Fibroblast of lung (primary cell): ENCODE measurements at regions not wholly inside any gene's neighbourhood (a gene's known extent, or its start where the extent isn't known, plus 50 kb on each side); places are given as distances from the start of the nearest gene placed in this dataset.

ENCODE experiments used
- DNase-seq, 2 donors: peaks; one replicate each; pipeline versions ENCODE4 v3.0.0 to v3.0.0-alpha.2; 2010; ENCODE audit warnings: low read depth in 2 of 2
- H2AFZ ChIP-seq: 2 replicates; pipeline ENCODE4 v1.5.1; 2012; ENCODE audit warnings: low read length, control low read depth, inconsistent platforms
- H3K27ac ChIP-seq: 2 replicates; pipeline ENCODE4 v1.5.1; 2011; ENCODE audit warnings: low read length, control low read depth; ENCODE audit not compliant: insufficient read depth
- H3K27me3 ChIP-seq: 2 replicates; pipeline ENCODE4 v1.5.1; 2011; ENCODE audit warnings: mild to moderate bottlenecking, low read length; ENCODE audit not compliant: control insufficient read depth, insufficient read depth
- H3K36me3 ChIP-seq: 2 replicates; pipeline ENCODE4 v1.5.1; 2011; ENCODE audit warnings: low read length; ENCODE audit not compliant: control insufficient read depth, insufficient read depth
- H3K4me1 ChIP-seq: 2 replicates; pipeline ENCODE4 v1.5.1; 2011; ENCODE audit warnings: low read length; ENCODE audit not compliant: control insufficient read depth, insufficient read depth; ENCODE audit errors: extremely low read depth
- H3K4me2 ChIP-seq: 2 replicates; pipeline ENCODE4 v1.5.1; 2011; ENCODE audit warnings: low read length, control low read depth; ENCODE audit not compliant: insufficient read depth; ENCODE audit errors: extremely low read depth
- H3K4me3 ChIP-seq, 4 experiments: fragments of 200-600 bp in 1 of 4; sonication (generic) in 1 of 4; replicated peaks in 1 of 4; 2 replicates each; pipeline ENCODE4 v1.5.1; 2011 to 2016; ENCODE audit warnings: low read length in 4 of 4, low read depth in 3 of 4, mild to moderate bottlenecking in 3 of 4, control low read depth in 2 of 4, inconsistent platforms in 1 of 4, mixed read lengths in 1 of 4; ENCODE audit not compliant: insufficient read depth in 1 of 4; ENCODE audit errors: control extremely low read depth in 1 of 4
- H3K79me2 ChIP-seq: 2 replicates; pipeline ENCODE4 v1.5.1; 2012; ENCODE audit warnings: mild to moderate bottlenecking, low read length, inconsistent platforms; ENCODE audit not compliant: control insufficient read depth, insufficient read depth
- H3K9ac ChIP-seq: 2 replicates; pipeline ENCODE4 v1.5.1; 2011; ENCODE audit warnings: mild to moderate bottlenecking, low read length, control low read depth; ENCODE audit not compliant: insufficient read depth
- H3K9me3 ChIP-seq: 2 replicates; pipeline ENCODE4 v1.5.1; 2012; ENCODE audit warnings: low read depth, low read length; ENCODE audit not compliant: control insufficient read depth, insufficient read depth
- H4K20me1 ChIP-seq: 2 replicates; pipeline ENCODE4 v1.5.1; 2011; ENCODE audit warnings: low read length; ENCODE audit not compliant: control insufficient read depth, insufficient read depth; ENCODE audit errors: extremely low read depth
- CTCF ChIP-seq, 2 donors: IDR thresholded peaks in 1 of 2; conservative IDR thresholded peaks in 1 of 2; 1 replicate in 1 of 2; 2 replicates in 1 of 2; pipeline ENCODE4 v1.5.1; 2011 to 2012; ENCODE audit warnings: low read length in 2 of 2, control low read depth in 1 of 2, inconsistent platforms in 1 of 2, low read depth in 1 of 2, mild to moderate bottlenecking in 1 of 2
- EZH2 ChIP-seq: IDR thresholded peaks from 2 replicates; pipeline ENCODE4 v1.5.1; 2012; ENCODE audit warnings: low read length, control low read depth, mild to moderate bottlenecking; ENCODE audit errors: missing control alignments

GRCh38 chr20:39944861-39945260 lies 744.2 kb downstream of the MAFB start:
- Histone ChIP-seq H3K9ac (no peak overlapping the region), H3K79me2 (no peaks in the 10 kb centered on the region), H4K20me1 (no peaks in the 10 kb centered on the region), H3K36me3 (no peaks in the 10 kb centered on the region), H2AFZ (no peak overlapping the region), H3K4me1 (no peaks in the 10 kb centered on the region), H3K9me3 (no peaks in the 10 kb centered on the region), H3K27ac (no peak overlapping the region), H3K4me3 (no peak overlapping the region), H3K4me2 (no peak overlapping the region), H3K27me3 (no peaks in the 10 kb centered on the region)
- TF ChIP-seq EZH2 (no peak), CTCF (conservative IDR thresholded peaks at IDR 0.05 in 1 of 2, IDR thresholded peaks at IDR 0.05 in 1 of 2; ENCODE audit: low read depth in 1 of 2, low read length in 2 of 2) (no peak)
- DNase-seq: no peak

- no peaks in the 10 kb centered on the region for H3K27me3 ChIP-seq
- H3K9ac ChIP-seq: no peak overlapping the region
- no peak overlapping the region for H2AFZ ChIP-seq
- DNase-seq: peak in 1 of 2 donors; percentile 1
- no peak overlapping the region for H3K27ac ChIP-seq
- no peaks in the 10 kb centered on the region for H3K4me1 ChIP-seq
- no peaks in the 10 kb centered on the region for H4K20me1 ChIP-seq
- no peak overlapping the region for H3K4me2 ChIP-seq
- H3K36me3 ChIP-seq: no peaks in the 10 kb centered on the region
- no peaks in the 10 kb centered on the region for H3K9me3 ChIP-seq
- no peaks in the 10 kb centered on the region for H3K79me2 ChIP-seq
- H3K4me3 ChIP-seq: no peak overlapping the region
- TF ChIP-seq CTCF (conservative IDR thresholded peaks at IDR 0.05 in 1 of 2, IDR thresholded peaks at IDR 0.05 in 1 of 2; ENCODE audit: low read depth in 1 of 2, low read length in 2 of 2): no peak
- TF ChIP-seq EZH2: no peak
Measured at GRCh38 chr20:39943336-39943735, 745.7 kb downstream of the MAFB start.

GRCh38 chr20:39941245-39941644 lies 747.8 kb downstream of the MAFB start:
- Histone ChIP-seq H3K79me2 (no peaks in the 10 kb centered on the region), H3K4me1 (no peaks in the 10 kb centered on the region), H3K36me3 (no peaks in the 10 kb centered on the region), H2AFZ (no peak overlapping the region), H3K4me3 (no peak overlapping the region), H3K9ac (no peak overlapping the region), H4K20me1 (no peaks in the 10 kb centered on the region), H3K27me3 (no peaks in the 10 kb centered on the region), H3K4me2 (no peak overlapping the region), H3K9me3 (no peaks in the 10 kb centered on the region), H3K27ac (no peak overlapping the region)
- TF ChIP-seq EZH2 (no peak), CTCF (conservative IDR thresholded peaks at IDR 0.05 in 1 of 2, IDR thresholded peaks at IDR 0.05 in 1 of 2; ENCODE audit: low read depth in 1 of 2, low read length in 2 of 2) (no peak)
- no peak for DNase-seq
